K562 (cell line): ENCODE measurements at regions not wholly inside any gene's neighbourhood (a gene's known extent, or its start where the extent isn't known, plus 50 kb on each side); places are given as distances from the start of the nearest gene placed in this dataset.

Experiments used
- ATAC-seq: fragments of 200-7000 bp; cut with Tn5 transposase; 3 replicates; pipeline ENCODE4 v1.9.1; 2020; ENCODE audit warnings: moderate library complexity
- BruUV-seq: library from RNA; stranded (reverse); fragments of 400-500 nt; replicated peaks from 2 replicates; lab custom pipeline; 2021; lab: Mats Ljungman, UMichigan
- CTCF ChIA-PET: fragments of 300-600 bp; formaldehyde crosslinking; extraction: SDS; loops from one replicate; lab custom pipeline; 2021; ENCODE audit warnings: low intra/inter-chr PET ratio; lab: Yijun Ruan, JAX
- POLR2A ChIA-PET: fragments of 300-600, 350-650 bp; sonication (Branson Sonifier 250); formaldehyde crosslinking; extraction: SDS; loops from one replicate; lab custom pipeline; 2021; ENCODE audit warnings: antibody characterized with exemption, inconsistent platforms; lab: Yijun Ruan, JAX
- DNase-seq, 4 experiments: peaks; one replicate each; pipeline versions ENCODE4 v3.0.0 to v3.0.0-alpha.2; 2011 to 2018; ENCODE audit warnings: low spot score in 3 of 4, mixed read lengths in 3 of 4; ENCODE audit errors: extremely low read depth in 1 of 4
- FAIRE-seq: peaks from 2 replicates; lab custom pipeline; 2011; peaks lifted over from hg19 to GRCh38; lab: Jason Lieb, UNC
- H2AFZ ChIP-seq: 2 replicates; pipeline ENCODE4 v1.6.0; 2011; ENCODE audit warnings: low read depth, low read length, control low read depth, inconsistent platforms
- H3K27ac ChIP-seq: fragments of 200-600 bp; 3 replicates; pipeline ENCODE4 v1.8.0; 2011; ENCODE audit warnings: low read depth, mild to moderate bottlenecking, control low read depth, inconsistent platforms, low read length, moderate library complexity, mixed read lengths; ENCODE audit errors: extremely low read depth
- H3K27me3 ChIP-seq, 2 experiments: fragments of 300-600 bp in 1 of 2; 2 replicates in 1 of 2; 3 replicates in 1 of 2; pipeline versions ENCODE4 v1.6.0 to v1.8.0; 2011; ENCODE audit warnings: inconsistent platforms in 2 of 2, low read length in 2 of 2, mild to moderate bottlenecking in 1 of 2, mixed read lengths in 1 of 2, moderate library complexity in 1 of 2; ENCODE audit not compliant: control insufficient read depth in 2 of 2, insufficient read depth in 2 of 2
- H3K36me3 ChIP-seq: fragments of 300-600 bp; 3 replicates; pipeline ENCODE4 v1.8.0; 2011; ENCODE audit warnings: mild to moderate bottlenecking, low read length, inconsistent platforms; ENCODE audit not compliant: control insufficient read depth, insufficient read depth
- H3K4me1 ChIP-seq, 2 experiments: fragments of 200-600 bp in 1 of 2; replicated peaks in 1 of 2; 2 replicates in 1 of 2; 3 replicates in 1 of 2; pipeline versions ENCODE4 v1.5.1 to v1.8.0; 2011; ENCODE audit warnings: inconsistent platforms in 2 of 2, low read length in 2 of 2, mild to moderate bottlenecking in 1 of 2, mixed read lengths in 1 of 2, moderate library complexity in 1 of 2; ENCODE audit not compliant: control insufficient read depth in 2 of 2, insufficient read depth in 2 of 2
- H3K4me2 ChIP-seq: 2 replicates; pipeline ENCODE4 v1.6.1; 2011; ENCODE audit warnings: low read length, control low read depth, inconsistent platforms, mixed read lengths; ENCODE audit not compliant: insufficient read depth
- H3K4me3 ChIP-seq: fragments of 200-600 bp; sonication (generic), shearing (Covaris generic); 2 replicates; pipeline ENCODE4 v1.5.1; 2016; ENCODE audit warnings: control low read depth, inconsistent platforms
- H3K79me2 ChIP-seq: fragments of 200-600 bp; 3 replicates; pipeline ENCODE4 v1.8.0; 2011; ENCODE audit warnings: low read length, inconsistent platforms; ENCODE audit not compliant: control insufficient read depth, insufficient read depth
- H3K9ac ChIP-seq, 2 experiments: 2 replicates each; pipeline versions ENCODE4 v1.6.0 to v1.6.1; 2011; ENCODE audit warnings: low read depth in 2 of 2, low read length in 2 of 2, control low read depth in 1 of 2, inconsistent platforms in 1 of 2, mild to moderate bottlenecking in 1 of 2, mixed read lengths in 1 of 2; ENCODE audit not compliant: insufficient read depth in 1 of 2
- H3K9me1 ChIP-seq: one replicate; pipeline ENCODE4 v1.6.0; 2011; ENCODE audit warnings: inconsistent platforms, mild to moderate bottlenecking, low read length, moderate library complexity; ENCODE audit not compliant: control insufficient read depth, insufficient read depth
- H3K9me3 ChIP-seq: replicated peaks from 2 replicates; pipeline ENCODE4 v1.5.1; 2011; ENCODE audit warnings: low read depth, low read length, inconsistent platforms; ENCODE audit not compliant: control insufficient read depth, insufficient read depth
- H4K20me1 ChIP-seq: replicated peaks from 2 replicates; pipeline ENCODE4 v1.6.1; 2011; ENCODE audit warnings: low read length, inconsistent platforms, mixed read lengths; ENCODE audit not compliant: control insufficient read depth, insufficient read depth
- GABPA ChIP-seq: fragments of 200-800 bp; sonication (Bioruptor generic); conservative IDR thresholded peaks from 2 replicates; pipeline ENCODE4 v1.6.1; 2016; ENCODE audit warnings: low read depth, missing genetic modification characterization, missing compliant biosample characterization
- ZNF75A ChIP-seq: fragments of 450-650 bp; formaldehyde crosslinking; IDR thresholded peaks from 2 replicates; pipeline ENCODE4 v1.4.0; 2020; ENCODE audit warnings: mild to moderate bottlenecking
- ZNF766 ChIP-seq: fragments of 200-800 bp; sonication (Bioruptor generic); conservative IDR thresholded peaks from 2 replicates; pipeline ENCODE4 v1.6.1; 2016; ENCODE audit warnings: missing genetic modification characterization, missing compliant biosample characterization
- WGBS: fragments of 100-300 bp; shearing (Covaris generic); methylation state at CpG from one replicate; pipeline ENCODE4 v1.1.6; 2016; ENCODE audit warnings: low coverage, mixed read lengths; ENCODE audit not compliant: insufficient coverage; ENCODE audit errors: missing lambda C conversion rate; 5-methylcytosine and 5-hydroxymethylcytosine counted together
- in situ Hi-C: fragments of 300-500 bp; cut with MboI; formaldehyde crosslinking; loops from 4 replicates; pipeline ENCODE4 v1.15.0; 2018; ENCODE audit warnings: inconsistent platforms, mixed read lengths
- intact Hi-C: fragments of 100-400 bp; cut with micrococcal nuclease; formaldehyde crosslinking; loops from 2 replicates; pipeline ENCODE4 v1.14.2; 2022
- TF ChIP-seq, protein P1 (sequence below), 2 experiments: fragments of 450-650 bp in 1 of 2; sonication (generic) in 1 of 2; formaldehyde crosslinking in 1 of 2; IDR thresholded peaks in 1 of 2; conservative IDR thresholded peaks in 1 of 2; 2 replicates each; pipeline versions ENCODE4 v1.6.1 to v1.8.1; 2016 to 2023; ENCODE audit warnings: mild to moderate bottlenecking in 2 of 2, moderate library complexity in 2 of 2, inconsistent platforms in 1 of 2, missing genetic modification reagents in 1 of 2

DNA sequence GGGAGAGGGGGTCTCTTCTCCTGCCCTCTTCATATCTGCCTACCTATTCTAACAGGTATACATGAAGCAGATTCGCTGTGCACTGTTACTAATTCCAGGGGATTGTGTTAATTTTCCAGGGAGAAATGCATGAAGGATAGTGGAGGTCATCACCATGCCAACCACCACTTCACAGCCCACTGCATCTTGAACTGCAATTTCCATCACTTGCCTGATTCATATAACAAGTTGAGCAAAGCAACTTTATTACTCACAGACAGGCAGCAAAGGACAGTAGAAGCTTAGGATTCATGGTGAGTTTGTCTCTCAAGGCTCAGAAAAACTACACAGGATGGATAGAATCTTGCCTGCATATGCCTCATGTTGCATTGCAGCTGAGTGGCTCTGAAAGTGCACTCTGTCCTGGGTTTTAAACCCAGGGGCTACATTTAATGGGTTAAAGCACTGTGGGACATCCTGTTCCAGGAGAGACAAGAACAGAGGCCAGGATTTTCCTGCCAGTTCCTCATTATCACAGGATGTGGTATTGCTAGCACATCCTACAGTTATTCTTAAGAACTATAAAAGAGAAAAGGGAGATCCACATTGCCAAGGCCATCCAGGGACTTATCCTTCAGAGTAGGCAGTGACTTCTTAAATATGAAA, 136.9 kb upstream of the PRSS1 start:
- in situ Hi-C loops (no loop called here), intact Hi-C loops (no loop called here)
- FAIRE-seq (no peak), ATAC-seq (no peak), DNase-seq (no peak)
- H2AFZ ChIP-seq = no peak overlapping the region
- H3K4me2 ChIP-seq = no peak overlapping the region
- no peaks in the 10 kb centered on the region; a peak in 1 of 5 replicates for H3K4me1 ChIP-seq
- no peaks in the 10 kb centered on the region for H4K20me1 ChIP-seq
- no peaks in the 10 kb centered on the region for H3K9me1 ChIP-seq
- BruUV-seq = no TSS peak
- TF ChIP-seq, protein P1, sequence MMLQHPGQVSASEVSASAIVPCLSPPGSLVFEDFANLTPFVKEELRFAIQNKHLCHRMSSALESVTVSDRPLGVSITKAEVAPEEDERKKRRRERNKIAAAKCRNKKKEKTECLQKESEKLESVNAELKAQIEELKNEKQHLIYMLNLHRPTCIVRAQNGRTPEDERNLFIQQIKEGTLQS (IDR thresholded peaks at IDR 0.05) = no peak
- TF ChIP-seq, protein P1 (CRISPR knock-in tag; conservative IDR thresholded peaks at IDR 0.05) = no peak
- 0 out of 2 replicates have a peak, but pooled peaks have one; percentile 14 for TF ChIP-seq ZNF766
- peak; percentile 46 for TF ChIP-seq GABPA (tag)
- TF ChIP-seq ZNF75A (CRISPR knock-in tag) = peak; percentile 67; the same call in 1 of the 2 replicates
- H3K9ac ChIP-seq = no peak overlapping the region
- H3K4me3 ChIP-seq = no peak overlapping the region
- POLR2A ChIA-PET = no interaction called here
- H3K9me3 ChIP-seq = no peaks in the 10 kb centered on the region
- no peaks in the 10 kb centered on the region for H3K36me3 ChIP-seq
- peaks cover 4 to 11% of the 10 kb centered on the region in 2 experiments; a peak in 1 of 5 replicates for H3K27me3 ChIP-seq
- 0% methylated on average over 1 of the region's 1 CpG for WGBS
- no peak overlapping the region for H3K27ac ChIP-seq
- no peaks in the 10 kb centered on the region for H3K79me2 ChIP-seq
- CTCF ChIA-PET = no interaction called here
